Neuronal stem cell (in vitro differentiated cells): ENCODE measurements at regions not wholly inside any gene's neighbourhood (a gene's known extent, or its start where the extent isn't known, plus 50 kb on each side); places are given as distances from the start of the nearest gene placed in this dataset.
A peak's percentile ranks its signal among the peaks of the same experiment; 100 is the strongest.

Experiments
- DNase-seq: peaks from one replicate; pipeline ENCODE4 v3.0.0-alpha.2; 2013; ENCODE audit warnings: low spot score
- H2AFZ ChIP-seq: one replicate; pipeline ENCODE4 v1.6.1; 2013; ENCODE audit warnings: mild to moderate bottlenecking, low read length, inconsistent platforms
- H2AK5ac ChIP-seq: 2 replicates; pipeline ENCODE4 v1.6.1; 2013; ENCODE audit warnings: low read depth, mild to moderate bottlenecking, inconsistent platforms, low read length, moderate library complexity, mixed read lengths
- H2BK120ac ChIP-seq: 2 replicates; pipeline ENCODE4 v1.6.1; 2013; ENCODE audit warnings: low read depth, mild to moderate bottlenecking, inconsistent platforms, low read length, moderate library complexity, mixed read lengths
- H2BK12ac ChIP-seq: one replicate; pipeline ENCODE4 v1.6.1; 2013; ENCODE audit warnings: low read length, inconsistent platforms
- H2BK15ac ChIP-seq: 2 replicates; pipeline ENCODE4 v1.6.1; 2013; ENCODE audit warnings: mild to moderate bottlenecking, low read length, inconsistent platforms, mixed read lengths
- H2BK5ac ChIP-seq: one replicate; pipeline ENCODE4 v1.6.1; 2013; ENCODE audit warnings: inconsistent platforms, mild to moderate bottlenecking, low read length, moderate library complexity
- H3K14ac ChIP-seq: one replicate; pipeline ENCODE4 v1.6.1; 2013; ENCODE audit warnings: low read length, inconsistent platforms
- H3K18ac ChIP-seq: 2 replicates; pipeline ENCODE4 v1.6.1; 2013; ENCODE audit warnings: low read length, inconsistent platforms
- H3K23ac ChIP-seq: 2 replicates; pipeline ENCODE4 v1.6.1; 2013; ENCODE audit warnings: low read depth, mild to moderate bottlenecking, mixed read lengths, low read length, inconsistent platforms; ENCODE audit not compliant: poor library complexity
- H3K27ac ChIP-seq: replicated peaks from 3 replicates; pipeline ENCODE4 v1.5.1; 2013; ENCODE audit warnings: low read length, inconsistent platforms
- H3K27me3 ChIP-seq, 3 experiments: 2 replicates each; pipeline ENCODE4 v1.6.1; 2013; ENCODE audit warnings: low read length in 3 of 3, mild to moderate bottlenecking in 2 of 3, inconsistent platforms in 1 of 3, low read depth in 1 of 3, mixed read lengths in 1 of 3, moderate library complexity in 1 of 3; ENCODE audit not compliant: control insufficient read depth in 3 of 3, insufficient read depth in 3 of 3
- H3K36me3 ChIP-seq, 2 donors: replicated peaks in 1 of 2; 2 replicates each; pipeline ENCODE4 v1.6.1; 2013; ENCODE audit warnings: low read length in 2 of 2; ENCODE audit not compliant: control insufficient read depth in 2 of 2, insufficient read depth in 2 of 2
- H3K4ac ChIP-seq: 2 replicates; pipeline ENCODE4 v1.6.1; 2013; ENCODE audit warnings: inconsistent platforms, mild to moderate bottlenecking, low read length, moderate library complexity
- H3K4me1 ChIP-seq, 2 donors: 1 replicate in 1 of 2; 2 replicates in 1 of 2; pipeline ENCODE4 v1.6.1; 2013; ENCODE audit warnings: low read length in 2 of 2, low read depth in 1 of 2; ENCODE audit not compliant: control insufficient read depth in 2 of 2, insufficient read depth in 1 of 2
- H3K4me2 ChIP-seq: one replicate; pipeline ENCODE4 v1.6.1; 2013; ENCODE audit warnings: mild to moderate bottlenecking, low read length, inconsistent platforms; ENCODE audit not compliant: insufficient read depth, poor library complexity, severe bottlenecking
- H3K4me3 ChIP-seq, 2 donors: 2 replicates each; pipeline ENCODE4 v1.5.1; 2013; ENCODE audit warnings: low read length in 2 of 2, mild to moderate bottlenecking in 2 of 2, inconsistent platforms in 1 of 2, moderate library complexity in 1 of 2
- H3K79me1 ChIP-seq: one replicate; pipeline ENCODE4 v1.6.1; 2013; ENCODE audit warnings: low read depth, mild to moderate bottlenecking, inconsistent platforms, low read length, moderate library complexity
- H3K9ac ChIP-seq: one replicate; pipeline ENCODE4 v1.6.1; 2013; ENCODE audit warnings: mild to moderate bottlenecking, low read depth, low read length, inconsistent platforms; ENCODE audit not compliant: poor library complexity
- H3K9me3 ChIP-seq, 2 donors: replicated peaks in 1 of 2; 2 replicates each; pipeline versions ENCODE3 to v1.6.1; 2013; ENCODE audit warnings: low read length in 2 of 2, mild to moderate bottlenecking in 2 of 2, inconsistent platforms in 1 of 2, low read depth in 1 of 2, mixed read lengths in 1 of 2, moderate library complexity in 1 of 2; ENCODE audit not compliant: control insufficient read depth in 2 of 2, insufficient read depth in 1 of 2
- H4K8ac ChIP-seq: one replicate; pipeline ENCODE4 v1.6.1; 2013; ENCODE audit warnings: low read depth, mild to moderate bottlenecking, inconsistent platforms, low read length, moderate library complexity
- H4K91ac ChIP-seq: one replicate; pipeline ENCODE4 v1.6.1; 2013; ENCODE audit warnings: low read length, low read depth, mild to moderate bottlenecking, inconsistent platforms; ENCODE audit not compliant: poor library complexity
- WGBS, 2 donors: extraction: QIAGEN DNeasy Blood & Tissue Kit; methylation state at CpG; one replicate each; pipeline ENCODE4 v1.1.7; 2013; ENCODE audit warnings: missing lambda C conversion rate in 2 of 2, mixed read lengths in 1 of 2; ENCODE audit not compliant: insufficient read length in 2 of 2, insufficient replicate concordance in 1 of 2; ENCODE audit errors: extremely low coverage in 2 of 2; 5-methylcytosine and 5-hydroxymethylcytosine counted together

DNA sequence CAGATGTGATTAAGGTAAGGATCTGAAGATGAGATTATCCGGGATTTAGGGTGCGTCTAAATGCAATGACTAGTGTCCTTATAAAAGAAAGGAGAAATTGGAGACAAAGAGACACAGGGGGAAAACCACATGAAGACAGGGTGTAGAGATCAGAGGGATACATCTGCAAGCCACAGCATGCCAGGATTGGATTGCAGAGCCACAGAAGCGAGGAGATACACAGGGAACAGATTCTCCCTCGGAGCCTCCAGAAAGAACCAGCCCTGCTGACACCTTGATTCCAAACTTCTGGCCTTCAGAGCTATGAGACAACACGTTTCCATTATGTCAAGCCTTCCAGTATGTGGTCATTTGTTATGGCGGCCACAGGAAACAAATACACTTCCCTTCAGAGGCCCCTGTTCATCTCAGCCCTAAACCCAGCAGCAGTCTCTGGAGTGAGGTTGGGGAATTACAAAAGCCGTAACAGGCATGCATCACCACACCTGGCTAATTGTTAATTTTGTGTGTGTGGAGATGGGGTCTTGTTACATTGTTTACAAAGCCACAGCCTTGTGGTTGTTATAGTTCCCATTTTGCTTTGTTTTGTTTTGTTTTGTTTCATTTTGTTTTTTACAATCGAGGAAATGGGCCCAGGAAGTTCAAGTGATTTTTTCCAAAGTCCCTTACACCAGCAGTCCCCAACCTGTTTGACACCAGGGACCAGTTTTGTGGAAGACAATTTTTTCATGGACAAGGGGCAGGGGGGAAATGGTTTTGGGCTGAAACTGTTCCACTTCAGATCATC lies 51.6 kb upstream of the LYRM9 start:
- no peak overlapping the region for H3K9ac ChIP-seq
- H3K79me1 ChIP-seq: no peaks in the 10 kb centered on the region
- H3K4ac ChIP-seq: no peak overlapping the region
- H4K8ac ChIP-seq: no peak overlapping the region
- H3K14ac ChIP-seq: no peak overlapping the region
- no peak overlapping the region for H3K4me2 ChIP-seq
- no peak overlapping the region for H2AK5ac ChIP-seq
- H3K27ac ChIP-seq: no peak overlapping the region
- no peak overlapping the region for H4K91ac ChIP-seq
- H2BK15ac ChIP-seq: no peak overlapping the region
- no peaks in the 10 kb centered on the region for H3K9me3 ChIP-seq
- no CpG with 5 or more reads among the region's 8 CpGs for WGBS, 2 donors
- H3K27me3 ChIP-seq: peaks cover 0 to 9% (median 0%) of the 10 kb centered on the region in 3 experiments
- peaks cover 3 to 5% of the 10 kb centered on the region in 2 donors for H3K4me1 ChIP-seq
- H3K23ac ChIP-seq: no peak overlapping the region
- no peak for DNase-seq
- no peak overlapping the region for H2BK120ac ChIP-seq
- no peak overlapping the region for H3K18ac ChIP-seq
- no peak overlapping the region for H2AFZ ChIP-seq
- H3K4me3 ChIP-seq: no peak overlapping the region
- H3K36me3 ChIP-seq: no peaks in the 10 kb centered on the region
- H2BK5ac ChIP-seq: no peak overlapping the region
- no peak overlapping the region for H2BK12ac ChIP-seq

DNA sequence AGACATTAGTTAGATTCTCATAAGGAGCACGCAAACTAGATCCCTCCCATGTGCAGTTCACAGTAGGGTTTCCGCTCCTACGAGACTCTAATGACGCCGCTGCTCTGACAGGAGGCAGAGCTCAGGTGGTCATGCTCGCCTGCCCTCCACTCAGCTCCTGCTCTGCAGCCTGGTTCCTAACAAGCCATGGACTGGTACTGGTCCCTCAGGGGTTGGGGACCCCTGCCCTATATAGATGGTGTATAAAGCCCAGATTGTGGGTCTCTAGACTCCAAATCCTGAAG lies 52.1 kb upstream of the LYRM9 start:
- H3K18ac ChIP-seq: peak overlapping the region; percentile 25
- no peak overlapping the region for H4K91ac ChIP-seq
- no peak overlapping the region for H3K14ac ChIP-seq
- H2AFZ ChIP-seq: no peak overlapping the region
- H3K27ac ChIP-seq: no peak overlapping the region
- WGBS, 2 donors: no CpG with 5 or more reads among the region's 6 CpGs
- peaks cover 0 to 9% (median 0%) of the 10 kb centered on the region in 3 experiments for H3K27me3 ChIP-seq
- no peak overlapping the region for H2BK5ac ChIP-seq
- DNase-seq: no peak
- no peak overlapping the region for H2BK120ac ChIP-seq
- H3K4me2 ChIP-seq: no peak overlapping the region
- H2AK5ac ChIP-seq: no peak overlapping the region
- H3K4me1 ChIP-seq: peaks cover 3 to 5% of the 10 kb centered on the region in 2 donors
- no peak overlapping the region for H3K9ac ChIP-seq
- no peak overlapping the region for H3K23ac ChIP-seq
- H3K79me1 ChIP-seq: no peaks in the 10 kb centered on the region
- no peaks in the 10 kb centered on the region for H3K9me3 ChIP-seq
- H3K36me3 ChIP-seq: no peaks in the 10 kb centered on the region
- no peak overlapping the region for H3K4ac ChIP-seq
- H2BK15ac ChIP-seq: no peak overlapping the region
- no peak overlapping the region for H2BK12ac ChIP-seq
- H4K8ac ChIP-seq: no peak overlapping the region
- no peak overlapping the region for H3K4me3 ChIP-seq

DNA sequence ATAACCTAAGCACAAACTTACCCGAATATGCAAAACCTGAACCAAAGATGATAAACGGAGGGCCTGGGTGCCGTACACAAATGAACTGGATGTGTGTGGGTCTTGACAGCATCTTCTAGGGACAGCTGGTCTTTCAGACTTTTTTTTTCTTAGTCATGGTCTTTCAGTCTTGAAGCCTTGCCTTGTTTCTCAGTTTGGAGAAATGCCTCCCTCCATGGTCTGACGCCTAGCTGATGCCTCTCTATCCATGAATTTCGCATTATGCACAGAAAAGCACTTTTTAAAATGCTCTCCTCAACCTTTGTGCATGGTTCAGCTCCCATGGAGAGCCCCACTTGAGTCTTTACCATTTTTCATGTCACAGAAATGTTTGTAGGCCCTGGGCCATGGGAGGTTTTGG lies 52.8 kb upstream of the LYRM9 start:
- H2AK5ac ChIP-seq: no peak overlapping the region
- H3K79me1 ChIP-seq: no peaks in the 10 kb centered on the region
- no peak overlapping the region for H2BK12ac ChIP-seq
- no peak overlapping the region for H2BK120ac ChIP-seq
- H2BK5ac ChIP-seq: no peak overlapping the region
- no peak overlapping the region for H3K4ac ChIP-seq
- no peak for DNase-seq
- no peak overlapping the region for H2BK15ac ChIP-seq
- H3K4me2 ChIP-seq: no peak overlapping the region
- H3K36me3 ChIP-seq: no peaks in the 10 kb centered on the region
- no peak overlapping the region for H3K14ac ChIP-seq
- peaks cover 0 to 5% (median 0%) of the 10 kb centered on the region in 3 experiments for H3K27me3 ChIP-seq
- no peak overlapping the region for H4K8ac ChIP-seq
- no peak overlapping the region for H3K18ac ChIP-seq
- no peaks in the 10 kb centered on the region for H3K9me3 ChIP-seq
- no peak overlapping the region for H2AFZ ChIP-seq
- no peak overlapping the region for H4K91ac ChIP-seq
- no peak overlapping the region for H3K27ac ChIP-seq
- WGBS, 2 donors: no CpG with 5 or more reads among the region's 5 CpGs
- H3K4me3 ChIP-seq: no peak overlapping the region
- no peak overlapping the region for H3K9ac ChIP-seq
- H3K4me1 ChIP-seq: peaks cover 3 to 5% of the 10 kb centered on the region in 2 donors
- no peak overlapping the region for H3K23ac ChIP-seq

DNA sequence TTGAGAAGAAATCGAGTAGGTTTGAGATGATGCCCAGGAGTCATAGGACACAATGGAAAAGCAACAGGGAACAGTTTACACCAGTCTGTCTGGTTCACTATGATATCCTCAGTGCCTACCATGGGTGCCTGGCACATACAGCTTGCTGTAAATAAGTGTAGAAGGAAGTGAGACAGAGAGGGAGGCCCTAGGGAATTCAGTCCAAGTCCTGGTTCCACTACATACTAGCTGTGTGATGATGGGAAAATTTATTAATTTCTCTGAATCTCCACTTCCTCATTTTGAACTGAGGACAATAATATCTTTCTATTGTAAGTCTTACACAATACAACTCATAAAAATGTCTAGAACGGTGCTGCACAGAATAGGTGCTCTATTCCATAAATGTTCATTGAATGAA lies 53.3 kb upstream of the LYRM9 start:
- no peak overlapping the region for H3K23ac ChIP-seq

More for the DNA sequence above, 53.3 kb upstream of the LYRM9 start:
- DNase-seq: no peak
- Histone ChIP-seq H2BK120ac (no peak overlapping the region), H3K79me1 (no peaks in the 10 kb centered on the region), H3K9me3 (no peaks in the 10 kb centered on the region), H3K14ac (no peak overlapping the region), H3K9ac (no peak overlapping the region), H3K4me3 (no peak overlapping the region), H2BK5ac (no peak overlapping the region), H3K27ac (no peak overlapping the region), H2BK15ac (no peak overlapping the region), H2AK5ac (no peak overlapping the region), H3K27me3 (peaks cover 0 to 6% (median 0%) of the 10 kb centered on the region in 3 experiments), H2AFZ (no peak overlapping the region), H3K4me2 (no peak overlapping the region), H4K91ac (no peak overlapping the region), H4K8ac (no peak overlapping the region), H3K4ac (no peak overlapping the region), H3K4me1 (peaks cover 3 to 5% of the 10 kb centered on the region in 2 donors), H3K18ac (no peak overlapping the region), H2BK12ac (no peak overlapping the region), H3K36me3 (no peaks in the 10 kb centered on the region)
- WGBS, 2 donors: no CpG with 5 or more reads among the region's 2 CpGs
